B cell (primary cell): ENCODE measurements at regions not wholly inside any gene's neighbourhood (a gene's known extent, or its start where the extent isn't known, plus 50 kb on each side); places are given as distances from the start of the nearest gene placed in this dataset.

Experiments
- ATAC-seq: fragments of 200-7000 bp; cut with Tn5 transposase; one replicate; pipeline ENCODE4 v1.10.0; 2021; ENCODE audit warnings: low read depth, mild to moderate bottlenecking, moderate number of reproducible peaks, moderate library complexity
- CTCF ChIA-PET: fragments of 350-600 bp; sonication (Branson Sonifier 250); formaldehyde crosslinking; loops from one replicate; lab custom pipeline; 2021; ENCODE audit warnings: antibody characterized with exemption, inconsistent platforms; lab: Charles Lee
- POLR2A ChIA-PET: fragments of 350-600 bp; sonication (Branson Sonifier 250); formaldehyde crosslinking; loops from one replicate; lab custom pipeline; 2021; ENCODE audit warnings: antibody characterized with exemption; lab: Charles Lee
- DNase-seq: peaks from one replicate; pipeline ENCODE4 v3.0.0; 2013
- H2AFZ ChIP-seq: 2 replicates; pipeline ENCODE4 v1.6.1; 2012; ENCODE audit warnings: mild to moderate bottlenecking, low read depth, low read length; ENCODE audit not compliant: insufficient read depth, poor library complexity, severe bottlenecking
- H3K27ac ChIP-seq, 2 donors: 1 replicate in 1 of 2; 2 replicates in 1 of 2; pipeline ENCODE4 v1.5.1; 2012 to 2013; ENCODE audit warnings: low read length in 2 of 2, mild to moderate bottlenecking in 2 of 2, moderate library complexity in 1 of 2
- H3K27me3 ChIP-seq, 4 experiments: fragments of 200-600 bp in 1 of 4; sonication (generic) in 1 of 4; replicated peaks in 1 of 4; 1 replicate in 2 of 4; 2 replicates in 2 of 4; pipeline versions ENCODE4 v1.6.1 to v1.7.0; 2013 to 2016; ENCODE audit warnings: low read length in 3 of 4, mild to moderate bottlenecking in 2 of 4, mixed read lengths in 1 of 4, moderate library complexity in 1 of 4; ENCODE audit not compliant: insufficient read depth in 4 of 4, control insufficient read depth in 3 of 4; ENCODE audit errors: control extremely low read depth in 1 of 4
- H3K36me3 ChIP-seq, 2 experiments: replicated peaks in 1 of 2; 1 replicate in 1 of 2; 2 replicates in 1 of 2; pipeline versions ENCODE4 v1.6.1 to v1.7.1; 2013; ENCODE audit warnings: low read length in 1 of 2; ENCODE audit not compliant: insufficient read depth in 2 of 2, control insufficient read depth in 1 of 2; ENCODE audit errors: control extremely low read depth in 1 of 2, extremely low read depth in 1 of 2
- H3K4me1 ChIP-seq, 2 donors: fragments of 200-600 bp in 1 of 2; sonication (generic) in 1 of 2; 1 replicate in 1 of 2; 2 replicates in 1 of 2; pipeline versions ENCODE4 v1.5.1 to v1.6.1; 2013 to 2017; ENCODE audit warnings: low read length in 2 of 2; ENCODE audit not compliant: control insufficient read depth in 2 of 2, insufficient read depth in 2 of 2
- H3K4me2 ChIP-seq: replicated peaks from 2 replicates; pipeline ENCODE3; 2012; ENCODE audit warnings: mild to moderate bottlenecking, low read depth, low read length; ENCODE audit not compliant: poor library complexity, severe bottlenecking
- H3K4me3 ChIP-seq, 5 experiments: fragments of 200-600 bp in 1 of 5; sonication (generic) in 1 of 5; 1 replicate in 3 of 5; 2 replicates in 2 of 5; pipeline versions ENCODE4 v1.5.1 to v1.7.0; 2011 to 2016; ENCODE audit warnings: low read length in 4 of 5, mild to moderate bottlenecking in 4 of 5, low read depth in 2 of 5, control low read depth in 1 of 5, moderate library complexity in 1 of 5; ENCODE audit not compliant: insufficient read depth in 1 of 5; ENCODE audit errors: control extremely low read depth in 1 of 5, extremely low read depth in 1 of 5
- H3K79me2 ChIP-seq: fragments of 200-600 bp; sonication (generic); one replicate; pipeline ENCODE4 v1.6.0; 2016; ENCODE audit warnings: low read length; ENCODE audit not compliant: control insufficient read depth, insufficient read depth
- H3K9ac ChIP-seq: fragments of 200-600 bp; sonication (generic); 2 replicates; pipeline ENCODE4 v1.6.1; 2017; ENCODE audit warnings: mild to moderate bottlenecking, low read length, moderate library complexity
- H3K9me3 ChIP-seq, 3 donors: one replicate each; pipeline versions ENCODE4 v1.6.1 to v1.7.1; 2013; ENCODE audit warnings: low read length in 2 of 3; ENCODE audit not compliant: control insufficient read depth in 2 of 3, insufficient read depth in 1 of 3; ENCODE audit errors: control extremely low read depth in 1 of 3
- H4K20me1 ChIP-seq: 2 replicates; pipeline ENCODE4 v1.6.0; 2012; ENCODE audit warnings: mild to moderate bottlenecking, low read length; ENCODE audit not compliant: insufficient read depth, control insufficient read depth, poor library complexity, severe bottlenecking
- H3K27ac Mint-ChIP-seq: one replicate; pipeline ENCODE4 v1.8.0; 2021; ENCODE audit warnings: mixed read lengths
- H3K27me3 Mint-ChIP-seq: one replicate; pipeline ENCODE4 v1.8.0; 2021; ENCODE audit warnings: mixed read lengths
- H3K4me1 Mint-ChIP-seq: one replicate; pipeline ENCODE4 v1.8.0; 2021; ENCODE audit warnings: mixed read lengths
- H3K4me3 Mint-ChIP-seq: one replicate; pipeline ENCODE4 v1.8.0; 2021; ENCODE audit warnings: mixed read lengths
- H3K9me3 Mint-ChIP-seq: one replicate; pipeline ENCODE4 v1.8.0; 2022; ENCODE audit warnings: mixed read lengths; ENCODE audit not compliant: insufficient read depth
- CTCF ChIP-seq: fragments of 200-600 bp; IDR thresholded peaks from one replicate; pipeline ENCODE4 v1.8.0; 2022; ENCODE audit warnings: antibody characterized with exemption, mild to moderate bottlenecking
- EZH2 ChIP-seq: IDR thresholded peaks from 2 replicates; pipeline ENCODE4 v1.6.1; 2012; ENCODE audit warnings: borderline replicate concordance, low read depth, mild to moderate bottlenecking, moderate library complexity, low read length; ENCODE audit not compliant: insufficient read depth, poor library complexity, severe bottlenecking
- WGBS: methylation state at CpG from one replicate; pipeline ENCODE4 v1.1.5; 2013; ENCODE audit warnings: missing lambda C conversion rate; ENCODE audit not compliant: insufficient coverage; 5-methylcytosine and 5-hydroxymethylcytosine counted together
- intact Hi-C: fragments of 100-400 bp; cut with micrococcal nuclease; formaldehyde crosslinking; loops from one replicate; pipeline ENCODE4 v1.10.0; 2022

- TF ChIP-seq EZH2 (no peak), CTCF (no peak)
- no peak overlapping the region for H2AFZ ChIP-seq
- H3K27me3 ChIP-seq = no peaks in the 10 kb centered on the region
- H3K9ac ChIP-seq = no peak overlapping the region
- Mint-ChIP-seq H3K27me3 (peaks cover 7% of the 10 kb centered on the region), H3K27ac (no peak overlapping the region), H3K9me3 (no peaks in the 10 kb centered on the region), H3K4me3 (no peak overlapping the region), H3K4me1 (no peaks in the 10 kb centered on the region)
- ChIA-PET POLR2A (no interaction called here), CTCF (no interaction called here)
- H3K79me2 ChIP-seq = no peaks in the 10 kb centered on the region
- ATAC-seq (no peak), DNase-seq (no peak)
- H3K36me3 ChIP-seq = no peaks in the 10 kb centered on the region
- no peak overlapping the region for H3K4me3 ChIP-seq
- intact Hi-C loops = no loop called here
- H3K9me3 ChIP-seq = peaks cover 0 to 8% (median 0%) of the 10 kb centered on the region in 3 donors
- no peak overlapping the region for H3K27ac ChIP-seq
- H4K20me1 ChIP-seq = no peaks in the 10 kb centered on the region
- H3K4me2 ChIP-seq = no peak overlapping the region
- no peaks in the 10 kb centered on the region for H3K4me1 ChIP-seq
Observed at GRCh38 chr16:50932348-50932935, 190.6 kb downstream of the CYLD start.

GRCh38 chr16:50928065-50928464, 186.2 kb downstream of the CYLD start:
- Histone ChIP-seq H3K9ac (no peak overlapping the region), H4K20me1 (no peaks in the 10 kb centered on the region), H3K4me1 (no peaks in the 10 kb centered on the region), H2AFZ (no peak overlapping the region), H3K79me2 (no peaks in the 10 kb centered on the region), H3K9me3 (no peaks in the 10 kb centered on the region), H3K27ac (no peak overlapping the region), H3K27me3 (no peaks in the 10 kb centered on the region), H3K4me2 (no peak overlapping the region), H3K36me3 (no peaks in the 10 kb centered on the region), H3K4me3 (no peak overlapping the region)
- no peak for DNase-seq
- ChIA-PET CTCF (no interaction called here), POLR2A (no interaction called here)
- H3K9me3 Mint-ChIP-seq = no peaks in the 10 kb centered on the region
- intact Hi-C loops = no loop called here
- H3K4me1 Mint-ChIP-seq = no peaks in the 10 kb centered on the region
- ATAC-seq = no peak
- no peak overlapping the region for H3K27ac Mint-ChIP-seq
- TF ChIP-seq EZH2 (no peak), CTCF (no peak)
- WGBS = 96% methylated on average over 5 of the region's 5 CpGs
- no peak overlapping the region for H3K4me3 Mint-ChIP-seq
- peaks cover 7% of the 10 kb centered on the region for H3K27me3 Mint-ChIP-seq
